IMR-90 (cell line): ENCODE measurements at regions not wholly inside any gene's neighbourhood (a gene's known extent, or its start where the extent isn't known, plus 50 kb on each side); places are given as distances from the start of the nearest gene placed in this dataset.

Source experiments
- ATAC-seq: fragments of 200-7000 bp; cut with Tn5 transposase; 2 replicates; pipeline ENCODE4 v1.9.1; 2020; ENCODE audit warnings: low read depth, mild to moderate bottlenecking, moderate library complexity
- BruUV-seq: library from RNA; stranded (reverse); fragments of 400-500 nt; replicated peaks from 2 replicates; lab custom pipeline; 2021; lab: Mats Ljungman, UMichigan
- CTCF ChIA-PET: fragments of 300-600 bp; formaldehyde crosslinking; extraction: SDS; loops from one replicate; lab custom pipeline; 2021; ENCODE audit warnings: antibody characterized with exemption; lab: Yijun Ruan, JAX
- POLR2A ChIA-PET: fragments of 300-600 bp; sonication (Branson Sonifier 250); formaldehyde crosslinking; loops from one replicate; lab custom pipeline; 2022; ENCODE audit warnings: antibody characterized with exemption; ENCODE audit not compliant: unreplicated experiment; lab: Charles Lee
- DNase-seq: peaks from one replicate; pipeline ENCODE4 v3.0.0; 2013
- H2AFZ ChIP-seq: replicated peaks from 2 replicates; pipeline ENCODE3; 2013; ENCODE audit warnings: low read length, mild to moderate bottlenecking; ENCODE audit not compliant: poor library complexity
- H2AK5ac ChIP-seq: 2 replicates; pipeline ENCODE4 v1.6.1; 2013; ENCODE audit warnings: low read depth, low read length, inconsistent platforms
- H2AK9ac ChIP-seq: replicated peaks from 2 replicates; pipeline ENCODE3; 2013; ENCODE audit warnings: mild to moderate bottlenecking, low read depth, low read length, moderate library complexity; ENCODE audit not compliant: poor library complexity
- H2BK120ac ChIP-seq: 2 replicates; pipeline ENCODE4 v1.6.1; 2013; ENCODE audit warnings: low read depth, low read length, inconsistent platforms
- H2BK15ac ChIP-seq: 3 replicates; pipeline ENCODE4 v1.6.1; 2013; ENCODE audit warnings: low read depth, low read length, inconsistent platforms
- H2BK20ac ChIP-seq: 2 replicates; pipeline ENCODE4 v1.6.1; 2013; ENCODE audit warnings: low read depth, mild to moderate bottlenecking, inconsistent platforms, low read length, moderate library complexity
- H2BK5ac ChIP-seq: 2 replicates; pipeline ENCODE4 v1.6.1; 2013; ENCODE audit warnings: mild to moderate bottlenecking, low read depth, low read length, inconsistent platforms; ENCODE audit not compliant: poor library complexity, severe bottlenecking
- H3K14ac ChIP-seq: replicated peaks from 2 replicates; pipeline ENCODE4 v1.6.1; 2013; ENCODE audit warnings: low read depth, low read length, inconsistent platforms
- H3K18ac ChIP-seq: 2 replicates; pipeline ENCODE4 v1.6.1; 2013; ENCODE audit warnings: low read depth, low read length, control low read depth
- H3K23ac ChIP-seq: 2 replicates; pipeline ENCODE4 v1.6.1; 2013; ENCODE audit warnings: low read depth, low read length, inconsistent platforms
- H3K27ac ChIP-seq: 2 replicates; pipeline ENCODE4 v1.5.1; 2013; ENCODE audit warnings: mild to moderate bottlenecking, control low read depth, low read length; ENCODE audit not compliant: insufficient read depth
- H3K27me3 ChIP-seq: 2 replicates; pipeline ENCODE4 v1.6.1; 2013; ENCODE audit warnings: low read length; ENCODE audit not compliant: control insufficient read depth, insufficient read depth
- H3K36me3 ChIP-seq: 2 replicates; pipeline ENCODE4 v1.6.1; 2013; ENCODE audit warnings: low read length, mixed read lengths; ENCODE audit not compliant: control insufficient read depth, insufficient read depth
- H3K4ac ChIP-seq: 2 replicates; pipeline ENCODE4 v1.6.1; 2013; ENCODE audit warnings: low read depth, low read length, inconsistent platforms
- H3K4me1 ChIP-seq: 2 replicates; pipeline ENCODE4 v1.6.1; 2013; ENCODE audit warnings: low read length, mixed read lengths; ENCODE audit not compliant: control insufficient read depth, insufficient read depth
- H3K4me2 ChIP-seq: 2 replicates; pipeline ENCODE4 v1.6.1; 2013; ENCODE audit warnings: low read depth, mild to moderate bottlenecking, control low read depth, low read length, moderate library complexity
- H3K4me3 ChIP-seq: 2 replicates; pipeline ENCODE4 v1.5.1; 2013; ENCODE audit warnings: low read depth, mild to moderate bottlenecking, control low read depth, low read length, moderate library complexity; ENCODE audit not compliant: insufficient read depth
- H3K56ac ChIP-seq: 2 replicates; pipeline ENCODE4 v1.6.1; 2013; ENCODE audit warnings: low read length, inconsistent platforms; ENCODE audit not compliant: insufficient read depth; ENCODE audit errors: extremely low read depth
- H3K79me1 ChIP-seq, 2 experiments: 2 replicates each; pipeline ENCODE4 v1.6.1; 2013; ENCODE audit warnings: low read length in 2 of 2, inconsistent platforms in 1 of 2, low read depth in 1 of 2
- H3K9ac ChIP-seq: 2 replicates; pipeline ENCODE4 v1.6.1; 2013; ENCODE audit warnings: low read depth, low read length, control low read depth
- H3K9me1 ChIP-seq: 2 replicates; pipeline ENCODE4 v1.6.1; 2013; ENCODE audit warnings: low read length, inconsistent platforms; ENCODE audit not compliant: insufficient read depth
- H3K9me3 ChIP-seq: 2 replicates; pipeline ENCODE4 v1.6.1; 2013; ENCODE audit warnings: low read length; ENCODE audit not compliant: control insufficient read depth, insufficient read depth
- H4K20me1 ChIP-seq: 2 replicates; pipeline ENCODE4 v1.6.1; 2013; ENCODE audit warnings: low read length, inconsistent platforms; ENCODE audit not compliant: insufficient read depth
- H4K5ac ChIP-seq: 2 replicates; pipeline ENCODE4 v1.6.1; 2013; ENCODE audit warnings: mild to moderate bottlenecking, low read depth, low read length, control low read depth
- H4K8ac ChIP-seq, 2 experiments: 2 replicates each; pipeline ENCODE4 v1.6.1; 2013; ENCODE audit warnings: low read depth in 2 of 2, low read length in 2 of 2, control low read depth in 1 of 2, inconsistent platforms in 1 of 2
- H4K91ac ChIP-seq: 2 replicates; pipeline ENCODE4 v1.6.1; 2013; ENCODE audit warnings: low read depth, low read length, inconsistent platforms; ENCODE audit not compliant: insufficient read depth
- BHLHE40 ChIP-seq: fragments of 150-350 bp; IDR thresholded peaks from 2 replicates; pipeline ENCODE4 v1.6.1; 2016; ENCODE audit warnings: mild to moderate bottlenecking, low read depth, low read length
- CEBPB ChIP-seq: IDR thresholded peaks from 2 replicates; pipeline ENCODE4 v1.6.1; 2012; ENCODE audit warnings: low read depth, low read length, improper control_type of control experiment
- CHD1 ChIP-seq: IDR thresholded peaks from 2 replicates; pipeline ENCODE4 v1.6.1; 2012; ENCODE audit warnings: low read depth, low read length, improper control_type of control experiment
- CTCF ChIP-seq: conservative IDR thresholded peaks from 2 replicates; pipeline ENCODE4 v1.5.1; 2012; ENCODE audit warnings: mild to moderate bottlenecking, low read depth, low read length, improper control_type of control experiment
- ELK1 ChIP-seq: fragments of 150-350 bp; IDR thresholded peaks from 2 replicates; pipeline ENCODE4 v1.6.1; 2016; ENCODE audit warnings: low read depth, mild to moderate bottlenecking, low read length, moderate library complexity, borderline replicate concordance
- FOS ChIP-seq: fragments of 150-350 bp; IDR thresholded peaks from 2 replicates; pipeline ENCODE4 v1.6.1; 2016; ENCODE audit warnings: low read depth, low read length
- MAFK ChIP-seq: IDR thresholded peaks from 2 replicates; pipeline ENCODE4 v1.6.1; 2012; ENCODE audit warnings: low read depth, low read length, improper control_type of control experiment
- MAZ ChIP-seq: IDR thresholded peaks from 2 replicates; pipeline ENCODE4 v1.6.1; 2012; ENCODE audit warnings: low read depth, mild to moderate bottlenecking, low read length, improper control_type of control experiment, moderate library complexity, borderline replicate concordance
- MXI1 ChIP-seq: IDR thresholded peaks from 2 replicates; pipeline ENCODE4 v1.6.1; 2012; ENCODE audit warnings: low read depth, mild to moderate bottlenecking, low read length, moderate library complexity, borderline replicate concordance
- NFE2L2 ChIP-seq: fragments of 150-350 bp; IDR thresholded peaks from 2 replicates; pipeline ENCODE4 v1.6.1; 2016; ENCODE audit warnings: low read depth, mild to moderate bottlenecking, low read length
- POLR2A ChIP-seq: IDR thresholded peaks from 2 replicates; pipeline ENCODE4 v1.6.1; 2012; ENCODE audit warnings: mild to moderate bottlenecking, low read depth, low read length
- RAD21 ChIP-seq: IDR thresholded peaks from 2 replicates; pipeline ENCODE4 v1.6.1; 2012; ENCODE audit warnings: low read length, improper control_type of control experiment
- RCOR1 ChIP-seq: IDR thresholded peaks from 2 replicates; pipeline ENCODE4 v1.6.1; 2012; ENCODE audit warnings: mild to moderate bottlenecking, low read length, improper control_type of control experiment; ENCODE audit not compliant: insufficient replicate concordance
- RFX5 ChIP-seq: IDR thresholded peaks from 2 replicates; pipeline ENCODE4 v1.8.0; 2012; ENCODE audit warnings: low read depth, mild to moderate bottlenecking, low read length, moderate library complexity
- SMC3 ChIP-seq: fragments of 150-350 bp; IDR thresholded peaks from 2 replicates; pipeline ENCODE4 v1.6.1; 2016; ENCODE audit warnings: low read depth, mild to moderate bottlenecking, antibody characterized with exemption, low read length, moderate library complexity
- USF2 ChIP-seq: fragments of 150-350 bp; IDR thresholded peaks from 2 replicates; pipeline ENCODE4 v1.6.1; 2017; ENCODE audit warnings: mild to moderate bottlenecking, antibody characterized with exemption, low read length, low read depth
- WGBS, 2 experiments: methylation state at CpG; one replicate each; pipeline versions ENCODE4 v1.1.5 to v1.1.7; 2013; ENCODE audit warnings: missing lambda C conversion rate in 2 of 2; ENCODE audit not compliant: insufficient read length in 1 of 2; ENCODE audit errors: extremely low coverage in 2 of 2; 5-methylcytosine and 5-hydroxymethylcytosine counted together
- dilution Hi-C: fragments of 300-500 bp; cut with HindIII; formaldehyde crosslinking; loops from one replicate; pipeline ENCODE4 v1.14.3; 2018; ENCODE audit warnings: low sequenced_read_pairs; ENCODE audit not compliant: unreplicated experiment
- in situ Hi-C: fragments of 300-500 bp; cut with MboI; formaldehyde crosslinking; loops from 3 replicates; pipeline ENCODE4 v1.14.3; 2019; ENCODE audit warnings: low sequenced_read_pairs, inconsistent platforms, mixed read lengths
- intact Hi-C: fragments of 100-400 bp; cut with micrococcal nuclease; formaldehyde crosslinking; loops from 2 replicates; pipeline ENCODE4 v1.10.0; 2022

- ATAC-seq = peak; percentile 98
- Histone ChIP-seq H2AK9ac (no peak overlapping the region), H2AFZ (peak overlapping the region; percentile 85), H3K4ac (peak overlapping the region; percentile 59), H2AK5ac (no peak overlapping the region), H4K20me1 (no peaks in the 10 kb centered on the region), H3K36me3 (no peaks in the 10 kb centered on the region), H2BK5ac (peak overlapping the region; percentile 78), H3K9me3 (no peaks in the 10 kb centered on the region), H3K27me3 (no peaks in the 10 kb centered on the region), H4K8ac (peak overlapping the region in 1 of 2 experiments; percentile 80; a peak in 2 of 4 replicates), H3K56ac (no peak overlapping the region), H3K14ac (peak overlapping the region; percentile 24; the same call in 1 of the 2 replicates), H4K5ac (peak overlapping the region; percentile 40; the same call in 1 of the 2 replicates), H2BK15ac (no peak overlapping the region), H3K9me1 (peaks cover 9% of the 10 kb centered on the region; the same call in 1 of the 2 replicates), H3K4me1 (peaks cover 2% of the 10 kb centered on the region), H3K9ac (no peak overlapping the region), H4K91ac (peak overlapping the region; percentile 57), H2BK120ac (peak overlapping the region; percentile 58; the same call in 1 of the 2 replicates), H3K4me2 (0 out of 2 replicates have a peak overlapping the region, but pooled peaks have one; percentile 21), H3K27ac (peak overlapping the region; percentile 67), H2BK20ac (peak overlapping the region; percentile 75; the same call in 1 of the 2 replicates), H3K18ac (peak overlapping the region; percentile 52; the same call in 1 of the 2 replicates), H3K4me3 (no peak overlapping the region), H3K23ac (no peak overlapping the region), H3K79me1 (no peaks in the 10 kb centered on the region)
- POLR2A ChIA-PET = no interaction called here
- in situ Hi-C loops = no loop called here
- BruUV-seq = no TSS peak
- TF ChIP-seq CHD1 (no peak), FOS (peak; percentile 84), NFE2L2 (peak; percentile 76; the same call in 1 of the 2 replicates), CEBPB (peak; percentile 88), CTCF (no peak), MAFK (no peak), BHLHE40 (no peak), RCOR1 (no peak), RAD21 (no peak), USF2 (no peak), POLR2A (no peak), MAZ (peak; percentile 65; the same call in 1 of the 2 replicates), SMC3 (0 out of 2 replicates have a peak, but pooled peaks have one; percentile 3), RFX5 (no peak), MXI1 (no peak), ELK1 (no peak)
- DNase-seq = peak; percentile 98
- intact Hi-C loops = no loop called here
- no CpG with 5 or more reads among the region's 6 CpGs for WGBS, 2 experiments
- CTCF ChIA-PET = interaction anchor here (0.6 to 0.8 kb wide), 2 partner anchors 15 to 148 kb away, joined by 3 to 6 read pairs; no protein-coding TSS in a partner anchor
- dilution Hi-C loops = no loop called here
Observed at GRCh38 chr22:36081023-36081431, 52.4 kb upstream of the RBFOX2 start.
